ENCODE measurements at regions not wholly inside any gene's neighbourhood (a gene's known extent, or its start where the extent isn't known, plus 50 kb on each side); places are given as distances from the start of the nearest gene placed in this dataset.

DNA sequence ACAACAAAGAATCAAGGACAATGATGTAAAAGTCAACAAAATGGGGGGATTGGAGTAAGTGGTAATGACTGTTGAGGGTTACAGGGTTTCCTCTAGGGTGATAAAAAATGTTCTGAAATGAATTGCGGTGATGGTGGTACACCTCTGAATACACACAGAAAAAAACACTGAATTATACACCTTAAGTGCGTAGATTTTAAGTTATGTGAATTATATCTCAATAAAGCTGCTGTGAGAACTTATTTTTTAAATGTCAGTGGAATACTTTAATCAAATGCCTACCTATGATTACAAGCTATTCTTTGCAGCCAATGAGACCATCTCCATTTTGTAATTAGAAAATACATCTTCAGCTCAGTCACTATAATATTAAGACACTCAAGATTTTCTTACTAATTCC is 53.5 kb downstream of the ZNF608 start:
- DNase-seq (ENCODE audit: low spot score) = no peak

DNA sequence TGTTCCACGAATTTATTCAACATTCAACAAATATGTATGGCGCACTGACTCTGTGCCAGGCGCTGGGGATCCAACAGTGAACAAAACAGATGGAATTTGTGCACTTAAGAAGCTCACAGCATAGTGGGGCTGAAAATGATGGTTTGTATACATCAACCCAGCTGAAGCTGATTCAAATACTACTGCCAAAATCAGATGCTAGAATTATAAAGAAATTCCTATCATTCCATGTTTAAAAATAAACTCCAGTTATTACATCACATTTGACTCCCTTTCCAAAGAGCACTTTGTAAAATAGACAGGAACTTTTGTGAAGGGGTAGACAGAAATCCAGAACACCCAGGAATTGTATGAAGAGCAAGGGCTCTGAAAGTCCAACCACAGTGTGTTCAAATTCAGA is 54.1 kb downstream of the ZNF608 start:
- no peak for DNase-seq (ENCODE audit: low spot score)

DNA sequence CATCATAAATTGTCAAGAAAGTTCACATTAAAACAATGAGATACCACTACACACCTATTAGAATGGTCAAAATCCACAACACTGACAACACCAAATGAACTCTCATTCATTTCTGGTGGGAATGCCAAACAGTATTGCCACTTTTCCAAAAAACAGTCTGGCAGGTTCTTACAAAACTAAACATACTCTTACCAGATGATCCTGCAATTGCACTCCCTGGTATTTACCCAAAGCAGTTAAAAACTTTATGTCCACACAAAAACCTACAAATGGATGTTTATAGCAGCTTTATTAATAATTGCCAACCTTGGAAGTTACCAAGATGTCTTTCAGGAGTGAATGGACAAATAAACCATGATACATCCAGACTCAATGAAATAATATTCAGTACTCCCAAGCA is 56.8 kb downstream of the ZNF608 start:
- DNase-seq (ENCODE audit: low spot score) = no peak

DNA sequence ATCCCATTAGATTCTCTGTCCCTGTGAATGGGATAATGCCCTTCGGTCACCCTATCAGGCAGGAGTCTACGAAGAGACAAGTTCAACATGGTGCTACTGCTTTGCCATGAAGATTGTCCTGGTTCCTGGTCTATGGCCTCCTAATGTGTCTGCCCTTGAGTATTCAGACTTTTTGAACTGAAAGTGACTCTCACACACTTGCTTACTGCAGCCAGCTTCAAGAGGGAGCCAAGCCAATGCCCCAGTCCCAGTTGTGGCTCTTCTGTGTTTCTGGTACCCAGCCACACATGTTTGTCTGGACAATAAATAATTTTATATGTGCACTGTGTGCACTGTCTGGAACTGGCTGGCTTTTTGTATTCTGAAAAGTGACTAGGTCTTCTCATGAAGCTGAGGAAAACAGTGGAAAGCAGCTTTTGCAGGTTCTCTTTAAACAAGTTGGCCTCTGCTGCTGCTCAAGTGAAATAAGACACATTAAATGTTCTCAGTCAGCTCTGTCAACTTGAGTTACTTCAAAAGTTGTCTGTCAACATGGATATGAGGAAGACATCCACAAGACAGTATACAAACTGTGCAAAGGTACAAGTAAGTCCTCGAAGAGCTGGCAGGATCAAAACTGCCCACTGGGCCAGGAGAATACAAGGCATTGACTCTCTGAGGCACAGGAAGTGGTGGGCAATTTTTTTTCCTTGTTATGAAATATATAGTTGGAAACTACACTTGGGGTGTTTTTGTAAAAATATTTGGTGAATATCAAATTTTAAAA is 60.0 kb downstream of the ZNF608 start:
- no peak for DNase-seq (ENCODE audit: low spot score)

DNA sequence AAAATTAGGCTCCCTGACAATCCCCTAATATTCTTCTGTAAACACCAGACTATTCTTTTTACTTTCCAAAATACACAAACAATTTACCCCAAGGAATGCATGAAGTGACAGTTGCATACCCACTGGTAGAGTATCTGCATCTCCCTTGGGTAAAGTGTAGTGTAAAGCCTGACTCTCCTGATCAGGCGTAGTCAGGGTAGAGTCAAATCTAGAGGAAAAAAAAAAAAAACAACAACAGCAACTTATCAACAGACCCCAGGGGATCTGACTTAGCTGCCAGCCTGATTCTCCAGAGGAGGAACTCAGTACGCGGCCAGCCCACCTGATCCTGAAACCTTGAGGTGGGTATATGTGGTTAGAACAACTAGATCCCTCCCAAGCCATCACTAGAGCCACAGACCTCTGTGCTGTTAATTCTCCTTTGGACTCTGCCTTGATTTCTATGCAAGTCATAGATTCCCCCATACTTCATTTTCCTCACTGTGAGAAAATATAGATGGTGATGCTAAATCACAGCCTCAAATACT is 61.0 kb downstream of the ZNF608 start:
- DNase-seq (ENCODE audit: low spot score) = no peak

DNA sequence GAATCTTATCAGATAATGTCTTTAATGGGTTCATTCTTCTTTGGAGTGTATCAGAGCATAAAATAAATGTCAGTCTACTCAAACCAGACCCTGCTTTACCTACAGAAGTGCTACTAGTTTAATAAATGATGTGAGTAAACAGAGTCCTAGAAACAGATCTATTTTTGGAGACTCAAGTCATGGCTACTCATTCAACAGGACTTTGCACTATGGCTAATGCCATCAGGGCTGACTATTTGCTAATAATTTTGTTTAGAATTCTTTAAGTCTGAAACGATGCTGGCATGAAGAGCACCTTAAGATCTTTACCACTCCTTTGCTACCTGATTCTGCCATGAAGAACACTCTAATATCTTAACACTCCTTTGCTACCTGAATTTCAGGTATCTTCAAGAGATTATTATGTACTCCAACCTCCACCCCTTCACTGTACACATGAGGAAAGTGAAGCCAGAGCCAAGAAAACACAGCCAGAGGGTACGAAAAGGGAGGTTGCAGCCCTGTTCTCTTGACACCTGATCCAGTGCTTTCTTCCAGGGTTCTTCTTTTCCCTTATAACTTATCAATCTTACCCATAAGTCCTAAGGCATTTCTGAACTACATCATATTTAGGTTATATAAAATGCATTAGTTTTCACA is 62.4 kb downstream of the ZNF608 start:
- no peak for DNase-seq (ENCODE audit: low spot score)

DNA sequence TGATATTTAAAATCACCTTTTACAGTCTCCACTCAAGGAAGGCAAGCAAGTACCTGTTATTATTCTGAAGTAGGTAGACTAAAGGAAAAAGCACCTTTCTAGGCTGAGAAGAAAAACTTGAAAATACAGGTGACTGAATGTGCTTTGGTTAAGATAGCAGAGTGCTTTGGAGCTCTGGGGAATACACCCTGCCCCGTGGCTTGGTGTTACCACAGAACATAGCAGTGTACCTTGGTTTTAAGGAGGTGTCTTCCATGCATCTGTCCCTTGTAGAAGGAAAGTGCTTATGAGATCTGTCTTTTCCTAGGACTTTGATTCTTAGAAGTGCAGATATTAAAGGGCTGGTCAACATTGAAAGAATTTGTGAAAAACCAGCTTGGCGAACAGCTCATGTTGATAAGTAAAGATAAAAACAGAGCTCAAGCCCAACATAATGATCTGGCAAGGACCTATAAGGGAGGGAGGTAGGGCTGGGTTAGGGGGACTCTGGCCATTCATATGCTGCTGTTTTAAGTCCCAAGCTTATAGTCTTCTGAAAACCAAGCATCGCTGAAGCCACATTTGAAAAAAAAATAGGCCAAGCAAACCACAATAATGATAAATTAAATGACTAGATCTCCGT is 66.8 kb downstream of the ZNF608 start:
- DNase-seq (ENCODE audit: low spot score) = no peak

DNA sequence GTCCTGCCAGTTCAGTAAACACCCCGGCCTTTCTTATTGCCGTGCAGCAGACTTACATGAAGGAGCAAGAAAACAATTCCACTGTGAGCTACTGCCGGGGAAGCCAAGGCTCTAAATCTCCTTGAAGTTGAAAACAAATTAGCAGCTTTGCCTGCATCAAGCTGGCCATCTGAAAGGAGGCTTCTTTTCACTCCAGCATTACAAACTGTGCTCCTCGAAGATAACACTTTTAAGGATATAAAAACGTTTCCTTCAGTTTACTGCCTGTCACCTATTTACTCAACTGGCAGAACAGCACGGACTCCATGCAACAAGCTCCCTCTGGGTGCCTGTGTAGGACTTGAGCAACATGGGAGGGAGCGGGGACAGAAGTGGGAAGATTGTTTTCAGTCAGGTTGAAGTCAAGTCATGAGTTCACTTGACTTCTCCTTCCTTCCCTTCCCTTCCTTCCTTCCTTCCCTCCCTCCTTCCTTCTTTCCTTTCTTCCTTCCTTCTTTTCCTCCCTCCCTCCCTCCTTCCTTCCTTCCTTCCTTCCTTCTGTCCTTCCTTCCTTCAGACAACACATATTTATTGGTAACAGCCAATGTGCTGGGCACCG is 67.4 kb downstream of the ZNF608 start:
- DNase-seq (ENCODE audit: low spot score) = no peak

DNA sequence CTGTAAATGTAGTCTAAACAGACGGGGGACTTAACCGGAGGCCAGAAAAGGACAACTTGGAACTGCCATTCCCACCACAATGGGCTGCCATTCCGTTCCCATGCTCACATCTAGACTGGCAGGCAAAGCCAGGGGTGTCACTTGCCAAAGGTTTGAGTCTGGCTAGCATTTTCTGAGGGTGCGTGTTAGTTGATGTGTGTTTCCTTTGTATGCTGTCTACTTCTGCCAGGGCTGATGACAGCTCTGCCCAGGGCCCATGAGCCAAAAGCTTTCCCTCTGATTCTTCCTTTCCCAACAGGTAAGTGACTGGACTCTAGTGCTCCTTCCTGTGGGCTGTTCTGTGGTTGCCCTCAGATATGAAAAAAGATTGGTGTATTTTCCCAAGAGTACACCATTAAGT is 68.0 kb downstream of the ZNF608 start:
- no peak for DNase-seq (ENCODE audit: low spot score)

DNA sequence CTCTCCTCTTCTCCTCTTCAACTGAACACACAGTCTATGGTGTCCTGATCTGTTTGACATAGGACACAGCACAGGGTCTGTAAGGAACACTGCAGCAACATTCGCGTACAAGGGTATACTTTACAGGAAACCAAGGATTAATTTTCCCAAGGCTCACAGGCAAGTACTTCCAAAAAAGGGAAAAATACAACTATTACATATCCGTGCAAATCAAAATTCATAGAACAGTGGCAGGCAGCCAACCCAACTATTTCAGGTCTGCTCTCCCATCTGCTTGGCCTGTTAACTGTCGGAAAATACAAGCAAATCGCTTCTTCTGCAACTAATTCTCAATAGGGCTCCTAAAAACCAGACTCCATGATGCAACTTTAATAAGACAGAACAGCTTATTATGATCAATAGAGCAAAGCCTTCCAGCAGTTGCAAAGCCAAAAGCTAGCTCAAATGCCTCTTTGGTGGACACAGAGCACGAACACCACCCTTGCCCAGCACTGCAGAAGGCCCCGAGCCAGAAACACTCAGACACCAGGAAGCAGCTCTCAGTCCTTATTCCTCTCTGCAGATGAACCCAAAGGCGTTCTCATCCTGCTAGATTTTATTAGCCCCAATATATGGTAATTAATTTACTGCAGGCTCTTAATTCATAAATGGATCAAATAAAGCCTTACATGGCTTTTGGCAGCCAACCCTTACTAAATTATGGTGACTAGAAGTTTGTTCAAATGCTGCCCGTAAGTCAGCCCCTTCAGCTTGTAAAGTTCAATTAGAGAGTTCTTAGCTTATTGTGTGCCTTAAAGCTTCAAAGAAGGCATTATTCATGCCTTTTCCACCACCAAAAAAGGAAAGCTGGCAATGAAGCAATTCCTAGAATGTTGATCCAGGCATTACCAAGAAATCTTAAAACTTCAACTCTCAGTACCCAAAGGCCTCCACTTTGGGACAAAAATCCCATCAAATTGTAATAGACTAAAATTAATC is 68.8 kb downstream of the ZNF608 start:
- peak; percentile 67 for DNase-seq (ENCODE audit: low spot score)

DNA sequence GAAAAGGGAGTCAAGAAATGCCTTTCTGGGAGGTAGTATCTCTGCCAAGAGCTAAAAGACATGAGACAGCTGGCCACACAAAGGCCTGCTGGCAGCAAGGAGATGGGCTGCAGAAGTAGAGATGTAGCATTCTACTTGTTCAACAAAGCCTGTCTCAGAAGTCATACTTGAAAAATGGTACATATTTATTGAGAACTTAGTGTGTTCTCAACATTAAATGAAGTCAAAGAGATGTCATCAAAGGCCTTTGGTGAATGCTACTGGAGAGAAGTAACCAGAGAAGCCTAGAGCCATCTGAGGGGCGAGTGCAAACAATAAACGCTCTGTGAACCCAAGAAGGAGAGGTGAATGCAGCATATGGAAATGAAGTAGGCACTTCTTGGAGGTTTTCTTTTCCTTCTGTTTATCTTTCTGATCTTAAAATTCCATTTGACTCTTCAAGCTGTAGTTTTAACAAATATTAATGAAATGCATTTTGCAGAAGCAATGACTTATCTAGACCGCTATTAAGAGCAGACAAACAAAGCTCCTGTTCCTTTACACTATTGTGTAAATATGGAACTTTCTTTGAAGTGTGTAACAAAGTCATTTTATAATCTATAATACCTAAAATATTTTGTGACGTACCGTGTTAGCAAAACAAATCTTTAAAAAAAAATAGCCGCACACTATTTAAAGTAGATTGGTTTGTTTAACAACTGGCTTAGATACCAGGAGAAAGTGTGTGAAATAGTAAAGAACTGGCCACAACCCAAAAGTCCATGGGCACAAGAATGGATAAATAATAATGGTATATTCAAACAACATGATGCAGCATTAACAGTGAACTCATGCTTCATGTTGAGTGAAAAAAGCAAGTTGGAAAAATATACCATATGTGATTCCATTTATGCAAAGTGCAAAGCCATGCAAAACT is 70.2 kb downstream of the ZNF608 start:
- no peak for DNase-seq (ENCODE audit: low spot score)

DNA sequence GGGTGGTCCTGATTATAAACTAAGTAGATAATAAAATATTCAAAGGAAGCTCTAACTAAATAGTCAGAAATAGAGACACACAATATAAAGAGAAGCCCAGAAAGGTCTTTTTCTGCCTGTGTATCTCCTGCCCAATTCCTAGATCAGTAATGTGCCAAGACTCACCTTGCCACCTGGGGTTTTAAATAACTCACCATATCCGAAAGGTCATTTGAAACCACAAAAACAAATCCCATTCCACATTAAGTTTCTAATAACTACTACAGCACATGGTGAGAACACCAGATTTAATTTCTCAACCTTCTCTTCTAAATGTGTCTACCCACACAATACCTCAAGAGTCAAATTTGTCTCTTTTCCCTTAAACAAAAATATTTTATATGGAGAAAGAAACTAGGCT is 75.2 kb downstream of the ZNF608 start:
- no peak for DNase-seq (ENCODE audit: low spot score)

DNA sequence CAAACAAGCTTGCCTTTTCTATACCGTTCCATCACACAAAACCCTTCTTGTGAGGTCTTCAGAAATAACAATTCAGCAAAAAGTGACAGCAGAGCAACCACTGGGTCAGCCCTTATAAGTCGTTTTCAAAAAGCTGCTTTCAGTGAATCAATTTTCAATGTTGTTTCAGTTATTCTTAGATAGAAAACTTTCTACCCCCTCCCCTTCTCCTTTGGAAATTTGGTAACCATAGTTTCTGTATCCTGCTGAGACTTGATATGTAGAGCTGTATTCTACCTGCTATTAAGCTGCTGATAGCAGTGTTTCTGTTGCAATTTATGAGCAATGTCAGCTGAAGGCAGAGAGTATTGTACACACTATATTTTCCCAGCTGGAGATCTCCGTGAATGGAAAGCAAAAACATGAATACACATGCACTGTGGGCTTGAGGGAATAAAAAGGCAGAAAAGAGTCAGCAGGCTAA is 75.7 kb downstream of the ZNF608 start:
- no peak for DNase-seq (ENCODE audit: low spot score)

DNA sequence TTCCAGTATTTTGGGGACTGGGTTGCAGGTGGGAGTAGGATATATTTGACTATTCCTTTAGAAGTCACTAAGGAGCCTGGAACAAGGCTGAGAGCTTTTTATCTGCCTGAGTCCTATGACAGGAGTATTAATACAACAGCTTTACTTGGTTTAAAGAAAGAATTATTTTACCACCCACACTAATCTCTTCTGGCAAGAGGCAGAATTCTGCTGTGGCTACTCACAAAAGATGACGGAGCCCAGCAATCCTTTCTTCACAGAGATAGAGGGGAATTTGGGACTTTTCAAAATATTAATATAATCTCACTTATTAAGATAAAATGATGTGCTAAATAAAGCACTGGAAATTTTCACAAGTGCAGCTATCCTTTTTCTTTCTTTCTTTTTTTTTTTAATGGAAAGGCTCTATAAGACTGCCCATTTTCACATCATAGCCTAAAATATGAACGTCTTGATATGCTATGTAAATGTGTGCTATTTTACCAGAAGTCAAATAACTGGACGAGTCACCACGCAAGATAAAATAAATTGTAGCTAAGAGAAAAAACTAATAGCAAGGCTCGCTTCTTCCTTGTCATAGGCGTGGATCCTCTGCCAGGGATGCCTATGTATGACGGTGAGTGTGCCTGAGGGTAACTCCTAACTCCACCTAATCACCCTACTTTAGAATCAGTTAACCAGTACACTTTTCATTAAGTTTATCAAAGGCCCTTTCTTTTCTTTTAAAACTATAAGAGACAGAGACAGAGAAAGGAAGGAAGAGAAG is 76.3 kb downstream of the ZNF608 start:
- DNase-seq (ENCODE audit: low spot score) = no peak

DNA sequence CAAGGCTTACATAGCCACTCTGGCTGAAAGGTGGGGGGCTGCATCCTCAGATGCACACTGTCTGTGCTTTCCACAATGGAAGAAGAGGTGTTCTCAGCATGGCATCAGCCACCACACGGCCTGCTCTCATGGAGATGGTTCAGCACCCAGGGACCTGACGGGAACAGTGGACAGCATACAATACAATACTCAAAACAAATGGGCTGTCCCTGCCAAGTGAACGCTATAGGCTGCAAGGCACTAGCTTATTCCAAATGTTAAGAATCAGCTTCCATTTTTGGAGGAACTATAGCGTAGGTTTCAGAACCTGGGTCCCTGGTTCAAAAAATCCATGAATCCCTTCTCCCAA is 77.2 kb downstream of the ZNF608 start:
- no peak for DNase-seq (ENCODE audit: low spot score)

DNA sequence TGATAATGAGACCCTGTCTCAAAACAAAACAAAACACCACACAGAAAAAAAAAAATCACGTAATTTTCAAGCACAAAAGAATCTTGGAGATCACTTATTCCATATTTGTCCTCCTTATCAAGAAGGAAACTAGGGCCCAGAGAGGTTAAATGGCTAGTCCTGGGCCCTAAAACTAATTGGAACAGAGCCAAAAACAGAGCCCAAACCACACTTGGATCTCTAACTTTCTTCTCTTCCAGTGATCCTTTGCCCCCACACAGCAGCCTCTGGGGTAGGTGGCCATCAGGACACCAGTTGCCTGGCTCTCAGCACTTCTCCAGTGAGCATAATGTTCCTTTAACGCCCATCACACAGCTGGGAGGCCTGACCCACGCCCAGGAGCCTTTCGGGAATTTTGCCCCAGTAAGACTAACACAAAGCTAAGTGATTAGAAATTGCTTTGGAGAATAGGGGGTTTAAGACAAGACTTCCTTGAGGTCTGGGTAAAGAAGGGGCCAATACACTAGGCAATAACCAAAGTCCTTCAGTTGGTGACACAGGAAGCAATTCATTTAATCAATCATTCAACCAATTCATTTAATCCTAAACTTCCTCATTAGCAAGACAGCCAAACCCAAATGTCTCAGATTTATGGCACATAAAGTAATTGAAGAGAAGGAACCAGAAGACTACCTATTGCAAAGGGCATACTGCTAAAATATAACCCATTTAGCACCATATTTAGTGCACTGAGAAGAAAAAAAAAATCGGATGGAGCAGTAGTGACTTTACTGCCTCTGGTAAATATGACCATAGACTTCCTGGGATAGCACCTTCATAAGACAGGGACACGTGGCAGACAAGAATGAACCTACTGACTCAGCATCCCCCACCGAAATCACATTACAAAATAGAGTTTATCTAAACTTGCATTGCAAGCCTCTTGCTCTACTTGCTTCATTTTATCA is 77.8 kb downstream of the ZNF608 start:
- DNase-seq (ENCODE audit: low spot score) = no peak

DNA sequence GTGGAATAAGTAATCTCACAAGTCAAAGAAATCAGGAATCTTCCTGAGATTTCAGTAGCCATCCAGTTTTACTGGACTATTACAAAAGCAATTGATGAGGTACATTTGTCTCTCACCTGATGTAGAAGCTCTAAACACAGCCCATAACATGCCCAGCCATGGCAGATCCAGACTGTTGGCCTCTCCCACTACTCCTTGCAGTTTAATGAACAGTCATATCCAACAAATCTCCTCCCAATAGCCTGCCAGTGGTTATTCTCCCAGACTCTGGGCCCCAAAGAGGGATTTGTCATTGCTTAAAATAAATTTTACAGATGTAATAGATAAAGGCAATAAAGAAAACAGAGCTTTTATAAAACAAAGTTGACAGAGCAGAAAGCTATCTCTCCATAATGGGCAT is 80.8 kb downstream of the ZNF608 start:
- DNase-seq (ENCODE audit: low spot score) = no peak

DNA sequence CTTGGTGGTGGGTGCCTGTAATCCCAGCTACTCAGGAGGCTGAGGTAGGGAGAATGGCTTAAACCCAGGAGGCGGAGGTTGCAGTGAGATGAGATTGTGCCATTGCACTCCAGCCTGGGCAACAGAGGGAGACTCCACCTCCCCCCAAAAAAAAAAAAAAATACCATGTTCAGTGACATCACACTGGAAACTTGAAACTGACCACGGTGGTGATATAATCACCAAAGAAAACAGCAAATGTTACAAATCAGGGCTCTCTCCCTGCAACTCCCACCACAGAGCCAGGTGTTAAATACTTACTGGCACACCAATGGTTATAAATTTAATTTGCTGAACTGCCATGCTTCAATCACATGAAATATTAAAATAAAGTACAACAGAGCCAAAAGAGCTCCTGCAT is 81.4 kb downstream of the ZNF608 start:
- DNase-seq (ENCODE audit: low spot score) = no peak

DNA sequence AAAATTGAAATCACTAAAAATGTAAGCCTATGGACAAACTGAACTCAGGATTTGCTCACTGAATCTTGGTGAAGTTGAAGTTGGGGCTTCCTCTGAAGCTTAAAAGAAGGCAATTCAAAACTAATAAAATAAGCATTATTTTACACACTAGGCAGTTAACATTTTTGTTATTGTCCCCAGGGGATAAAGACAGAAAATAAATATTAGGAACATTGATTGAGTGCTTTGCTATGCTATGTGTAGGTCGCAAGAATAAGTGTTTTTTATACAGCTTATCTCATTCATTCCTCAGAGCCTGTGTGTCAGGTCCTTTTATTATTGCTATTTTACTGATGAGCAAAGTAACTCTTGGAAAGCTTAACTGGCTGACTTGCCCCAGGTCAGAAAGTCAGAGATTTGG is 82.2 kb downstream of the ZNF608 start:
- DNase-seq (ENCODE audit: low spot score) = no peak

Data from putamen (tissue), 1 donor.